ENCODE measurements at regions not wholly inside any gene's neighbourhood (a gene's known extent, or its start where the extent isn't known, plus 50 kb on each side); places are given as distances from the start of the nearest gene placed in this dataset.
"Not testable (repeated sequence)": the region's sequence is repeated elsewhere in the genome, so short reads cannot be mapped to it uniquely, and the experiment has no call there.

- DNase-seq (ENCODE audit: low read depth, low spot score) = no peak
These were observed 1513.6 kb upstream of the SEL1L start for GRCh38 chr14:83047059-83047830.

DNA sequence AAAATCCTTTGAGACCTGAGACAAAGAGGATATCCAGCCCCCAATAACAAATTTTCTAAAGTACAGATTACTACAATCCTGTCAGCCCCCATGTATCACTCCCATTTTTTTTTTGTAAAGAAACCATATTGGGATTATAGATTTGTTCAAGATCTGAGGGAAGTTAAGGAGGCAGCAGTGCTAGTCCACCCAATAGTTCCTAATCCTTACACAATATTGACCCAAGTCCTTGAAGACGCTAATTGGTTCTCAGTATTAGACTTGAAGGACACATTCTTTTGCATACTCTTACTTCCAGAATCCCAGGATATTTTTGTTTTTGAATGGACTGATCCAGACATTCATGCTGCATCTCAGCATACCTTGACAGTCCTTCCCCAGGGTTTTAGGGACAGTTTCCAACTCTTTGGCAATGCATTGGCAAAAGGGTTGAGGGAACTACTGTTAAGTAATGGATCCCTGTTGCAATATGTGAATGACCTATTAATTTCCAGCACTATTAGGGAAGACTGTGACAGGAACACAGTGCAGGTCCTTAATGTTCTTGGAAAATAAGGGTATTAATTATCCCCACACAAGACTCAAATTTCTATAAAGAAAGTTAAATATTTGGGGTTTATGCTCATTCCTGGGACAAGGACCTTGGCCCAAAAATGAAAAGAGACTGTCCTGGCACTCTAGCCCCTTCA lies 1519.5 kb upstream of the SEL1L start:
- no peak for DNase-seq (ENCODE audit: low read depth, low spot score)

DNA sequence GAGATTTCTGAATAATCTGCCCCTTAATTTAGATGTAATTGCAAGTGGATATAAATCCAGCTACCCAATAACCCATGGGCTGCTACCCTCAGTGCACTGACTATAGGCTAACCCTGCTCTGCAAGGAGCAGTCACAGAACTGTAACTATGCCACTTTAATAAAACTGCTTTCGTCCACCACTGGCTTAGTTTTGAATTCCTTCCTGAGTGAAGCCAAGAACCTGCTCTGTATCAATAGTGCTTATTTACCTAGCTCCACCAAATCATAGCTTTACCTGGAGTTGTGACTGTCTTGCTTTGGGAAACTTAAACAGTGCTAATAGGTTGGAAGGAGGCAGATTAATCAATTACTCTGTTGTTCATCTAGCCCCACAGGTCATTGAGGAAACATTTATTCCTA lies 1524.4 kb upstream of the SEL1L start:
- no peak for DNase-seq (ENCODE audit: low read depth, low spot score)

DNA sequence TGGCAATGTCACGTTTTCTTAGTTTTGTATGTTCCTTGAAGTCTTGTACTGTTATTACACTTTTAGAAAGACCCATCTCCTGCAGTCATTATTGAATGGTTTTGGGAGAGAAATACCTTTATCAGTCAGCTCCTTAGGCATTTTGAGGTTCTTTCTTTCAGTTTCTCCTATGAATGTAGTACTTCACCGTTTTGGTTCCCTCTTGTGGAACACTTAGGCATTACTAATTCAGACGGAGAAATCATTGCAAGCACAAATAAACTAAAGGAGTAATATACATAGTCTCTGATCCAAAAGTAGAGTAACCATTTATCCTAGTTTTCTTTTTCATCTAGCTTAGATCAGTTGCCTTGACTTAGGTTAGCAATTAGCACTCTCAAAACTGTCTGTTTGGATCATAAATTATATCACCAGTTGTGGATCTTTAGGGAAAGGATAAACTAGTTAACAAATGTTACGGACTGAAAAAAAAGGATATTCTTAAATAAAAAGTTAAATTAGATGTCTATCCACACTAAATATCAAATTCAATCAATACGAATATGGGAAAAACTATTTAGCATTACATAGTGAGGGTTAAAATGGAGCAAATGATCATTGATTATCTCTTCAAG lies 1538.3 kb upstream of the SEL1L start:
- DNase-seq (ENCODE audit: low read depth, low spot score) = no peak

DNA sequence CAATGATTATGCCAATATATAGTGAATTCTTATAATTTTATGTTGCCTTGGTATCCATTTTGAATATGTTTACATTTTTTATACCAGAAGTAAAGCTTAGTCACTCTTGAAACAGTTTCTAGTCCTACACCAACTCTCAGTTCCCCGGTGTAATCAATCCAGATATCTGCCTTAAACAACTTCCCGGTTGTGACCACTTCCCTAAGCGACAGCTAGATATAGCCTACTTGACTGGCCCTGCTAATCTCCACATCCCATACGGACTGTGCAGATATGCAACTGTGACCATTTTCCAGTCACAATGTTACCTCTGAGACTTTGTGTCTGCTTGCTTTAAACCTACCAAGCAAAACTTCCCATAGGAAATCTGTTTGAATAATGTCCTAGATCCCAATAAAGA lies 1551.5 kb upstream of the SEL1L start:
- no peak for DNase-seq (ENCODE audit: low read depth, low spot score)

DNA sequence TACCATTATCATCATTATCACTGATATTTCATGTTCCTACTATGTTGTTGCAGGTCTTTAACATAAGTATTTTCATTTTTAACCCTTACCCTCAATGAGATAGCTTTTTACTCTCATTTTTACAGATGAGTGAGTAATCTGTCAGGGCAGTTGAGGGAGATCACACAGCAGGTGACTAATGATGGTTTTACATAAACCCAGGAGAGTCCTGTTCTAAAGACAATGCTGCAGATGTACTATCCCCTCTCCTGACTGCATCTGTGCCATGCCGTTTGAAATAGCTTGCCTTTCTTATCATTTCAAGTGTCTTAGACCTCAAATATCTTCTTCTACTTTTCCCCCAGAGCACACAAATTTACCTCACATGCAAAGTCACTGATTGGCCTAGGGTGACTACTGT lies 1552.1 kb upstream of the SEL1L start:
- no peak for DNase-seq (ENCODE audit: low read depth, low spot score)

DNA sequence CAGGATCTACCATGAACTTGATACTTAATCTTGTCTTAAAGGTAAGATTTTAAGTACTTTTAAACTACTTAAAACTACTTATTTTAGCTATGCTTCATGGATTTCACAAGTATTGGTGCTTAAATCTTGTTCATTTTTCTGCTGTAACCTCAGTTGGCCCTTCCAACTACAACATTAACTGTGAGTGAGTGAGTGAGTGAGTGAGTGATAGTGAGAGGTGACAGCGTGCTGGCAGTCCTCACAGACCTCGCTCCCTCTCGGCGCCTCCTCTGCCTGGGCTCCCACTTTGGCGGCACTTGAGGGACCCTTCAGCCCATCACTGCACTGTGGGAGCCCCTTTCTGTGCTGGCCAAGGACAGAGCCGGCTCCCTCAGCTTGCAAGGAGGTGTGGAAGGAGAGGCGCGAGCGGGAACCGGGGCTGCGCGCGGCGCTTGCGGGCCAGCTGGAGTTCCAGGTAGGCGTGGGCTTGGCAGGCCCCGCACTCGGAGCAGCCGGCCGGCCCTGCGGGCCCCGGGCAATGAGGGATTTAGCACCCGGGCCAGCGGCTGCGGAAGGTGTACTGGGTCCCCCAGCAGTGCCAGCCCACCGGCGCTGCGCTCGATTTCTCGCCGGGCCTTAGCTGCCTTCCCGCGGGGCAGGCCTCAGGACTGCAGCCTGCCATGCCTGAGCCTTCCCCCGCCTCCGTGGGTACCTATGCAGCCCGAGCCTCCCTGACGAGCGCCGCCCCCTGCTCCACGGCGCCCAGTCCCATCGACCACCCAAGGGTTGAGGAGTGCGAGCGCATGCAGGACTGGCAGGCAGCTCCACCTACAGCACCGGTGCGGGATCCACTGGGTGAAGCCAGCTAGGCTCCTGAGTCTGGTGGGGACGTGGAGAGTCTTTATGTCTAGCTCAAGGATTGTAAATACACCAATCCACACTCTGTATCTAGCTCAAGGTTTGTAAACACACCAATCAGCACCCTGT lies 1558.6 kb upstream of the SEL1L start:
- DNase-seq (ENCODE audit: low read depth, low spot score) = not testable (repeated sequence)

- no peak for DNase-seq (ENCODE audit: low read depth, low spot score)
These were observed 1562.4 kb upstream of the SEL1L start for GRCh38 chr14:83096092-83096491.

- DNase-seq (ENCODE audit: low read depth, low spot score) = no peak
These were observed 1568.2 kb upstream of the SEL1L start for GRCh38 chr14:83101846-83102245.

- no peak for DNase-seq (ENCODE audit: low read depth, low spot score)
These were observed 1584.4 kb upstream of the SEL1L start for GRCh38 chr14:83118029-83118428.

DNA sequence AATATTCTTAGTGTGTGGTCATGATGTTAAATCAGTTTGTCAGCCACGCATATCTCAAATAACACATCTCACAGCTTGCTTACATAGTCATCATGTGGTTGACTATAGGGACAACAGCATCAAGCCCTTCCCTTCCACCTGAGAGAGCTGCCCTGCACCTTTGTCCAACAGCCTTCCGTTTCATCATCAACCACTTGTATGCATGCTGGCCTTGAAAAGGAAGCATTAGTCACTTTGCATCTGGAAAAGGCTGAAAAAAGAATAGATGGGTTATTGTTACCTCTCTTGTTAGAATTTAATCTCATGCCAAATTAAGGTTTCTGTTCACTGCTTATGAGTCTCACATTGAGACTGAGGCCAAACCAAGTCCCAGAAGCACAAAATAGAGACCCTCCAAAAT lies 1586.5 kb upstream of the SEL1L start:
- DNase-seq (ENCODE audit: low read depth, low spot score) = no peak

DNA sequence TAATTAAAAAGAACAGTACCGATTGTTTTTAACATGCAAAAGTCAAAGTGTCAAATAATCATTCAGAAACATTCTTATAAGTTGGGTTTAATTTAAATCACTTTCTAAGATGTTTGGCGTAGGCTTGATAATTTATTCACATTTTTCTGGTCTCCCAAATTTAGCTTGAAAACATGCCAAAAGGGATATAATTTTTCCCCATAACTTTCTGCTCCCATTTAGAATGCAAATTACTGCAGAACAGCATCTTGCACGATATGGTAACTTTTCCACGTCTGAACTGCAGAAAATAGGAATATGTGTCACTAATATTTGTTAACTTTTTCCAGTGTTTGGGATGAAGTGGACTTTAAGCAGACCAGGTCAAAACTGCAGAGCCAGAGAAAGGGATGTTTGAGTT lies 1592.4 kb upstream of the SEL1L start:
- DNase-seq (ENCODE audit: low read depth, low spot score) = no peak

GRCh38 chr14:83128783-83129182 lies 1595.1 kb upstream of the SEL1L start:
- no peak for DNase-seq (ENCODE audit: low read depth, low spot score)

GRCh38 chr14:83129496-83129895 lies 1595.8 kb upstream of the SEL1L start:
- no peak for DNase-seq (ENCODE audit: low read depth, low spot score)

DNA sequence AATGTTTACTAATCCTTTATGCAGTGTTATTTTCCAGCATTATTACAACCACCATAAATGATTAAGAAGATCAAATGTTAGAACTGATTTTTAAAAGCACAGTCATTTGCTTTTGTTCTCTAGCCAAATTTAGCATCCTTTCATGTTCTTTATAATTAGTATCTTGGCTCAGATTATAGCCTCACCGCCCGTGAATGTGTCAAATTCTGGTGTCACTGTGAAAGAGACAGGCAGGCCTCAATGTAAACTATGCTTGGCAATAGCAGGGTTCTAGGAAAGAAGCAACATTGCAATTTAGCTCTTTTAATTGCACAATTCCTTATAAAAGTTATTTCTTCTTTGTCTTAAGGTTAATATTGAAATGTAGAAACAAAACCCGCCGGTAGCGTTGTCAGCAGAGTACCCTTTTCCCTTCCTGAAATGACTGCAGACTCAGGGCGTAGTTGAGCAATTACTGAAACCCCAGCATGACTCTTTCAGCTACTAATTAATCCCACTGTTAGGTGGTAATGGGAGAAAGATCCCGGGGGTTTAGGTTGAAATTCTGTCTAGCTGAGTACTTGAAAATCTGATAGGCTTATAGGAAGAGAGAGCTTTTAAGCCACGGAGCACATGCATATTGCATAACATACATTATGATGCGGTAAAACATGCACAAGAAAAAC lies 1600.5 kb upstream of the SEL1L start:
- no peak for DNase-seq (ENCODE audit: low read depth, low spot score)

GRCh38 chr14:83140756-83141155 lies 1607.1 kb upstream of the SEL1L start:
- DNase-seq (ENCODE audit: low read depth, low spot score) = no peak

GRCh38 chr14:83147006-83147405 lies 1613.4 kb upstream of the SEL1L start:
- no peak for DNase-seq (ENCODE audit: low read depth, low spot score)

DNA sequence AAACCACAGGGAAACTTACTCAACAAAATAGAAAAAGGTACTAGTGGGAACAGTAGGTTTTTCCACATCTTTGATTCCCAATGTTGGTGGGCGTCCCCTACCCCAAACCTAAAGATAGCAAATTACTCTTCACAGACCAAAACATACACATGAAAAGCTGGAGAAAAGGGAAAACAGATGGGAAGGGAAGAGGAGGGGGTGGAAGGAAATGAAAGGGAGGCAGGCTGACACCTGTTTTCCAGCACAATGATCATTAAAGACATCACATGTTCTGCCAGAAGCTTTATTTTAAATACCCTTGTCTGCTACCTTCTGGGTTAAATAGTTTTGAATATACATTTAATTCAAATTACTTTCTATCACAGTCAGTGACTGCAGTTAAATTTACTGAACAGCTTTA lies 1617.9 kb upstream of the SEL1L start:
- no peak for DNase-seq (ENCODE audit: low read depth, low spot score)

DNA sequence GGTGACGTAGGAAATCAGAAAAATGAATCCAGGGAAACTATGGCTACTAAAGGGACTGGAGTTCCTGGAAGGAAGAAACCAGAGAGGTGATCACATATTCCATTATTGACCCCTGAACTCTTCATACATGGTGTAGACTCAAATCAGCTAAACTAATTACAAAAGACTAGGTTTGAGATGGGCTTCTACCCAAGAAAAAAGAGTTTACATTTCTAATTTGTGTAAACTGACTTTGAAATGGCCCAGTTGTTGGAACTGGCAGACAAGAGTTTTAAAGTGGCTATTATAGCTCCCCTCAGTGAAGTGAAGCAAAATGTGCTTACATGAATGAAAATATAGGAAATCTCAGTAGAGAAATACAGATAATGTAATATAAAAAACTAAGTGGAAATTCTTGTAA lies 1619.4 kb upstream of the SEL1L start:
- no peak for DNase-seq (ENCODE audit: low read depth, low spot score)

DNA sequence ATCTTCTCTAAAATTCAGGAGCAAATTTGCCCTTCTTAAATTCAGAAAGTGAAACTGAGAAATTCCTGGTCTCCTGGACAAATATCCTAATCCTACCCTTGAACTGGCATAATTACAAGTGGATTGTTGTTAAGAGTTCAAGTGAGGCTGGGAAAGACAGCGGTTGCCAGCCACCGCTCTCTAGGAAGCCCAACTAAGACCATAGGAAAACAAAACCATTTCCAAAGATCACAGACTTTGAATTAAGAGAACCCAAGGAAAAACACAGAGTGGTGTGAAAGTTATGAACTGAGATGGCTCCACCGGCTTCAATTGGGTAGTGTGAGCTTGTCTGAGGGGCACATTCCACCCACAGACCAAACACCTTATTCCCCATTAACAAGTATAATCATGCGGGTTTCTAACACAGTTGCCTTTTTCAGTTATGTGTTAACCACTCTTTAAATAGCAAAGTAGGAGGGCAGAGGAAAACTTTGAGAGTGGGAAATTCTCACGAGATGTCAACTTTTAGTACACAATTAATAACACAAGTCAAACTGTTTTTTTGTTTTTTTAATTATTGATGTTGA lies 1628.8 kb upstream of the SEL1L start:
- DNase-seq (ENCODE audit: low read depth, low spot score) = no peak

GRCh38 chr14:83163016-83163415 lies 1629.4 kb upstream of the SEL1L start:
- DNase-seq (ENCODE audit: low read depth, low spot score) = no peak

Measured in brain pericyte (primary cell).